Stimulated activated CD4-positive, alpha-beta T cell treated with anti-CD3 and anti-CD28 coated beads, Interleukin-12 subunit alpha, Interleukin-12 subunit beta, amount 100 ng/mL, for 24 hours (primary cell): ENCODE measurements at regions not wholly inside any gene's neighbourhood (a gene's known extent, or its start where the extent isn't known, plus 50 kb on each side); places are given as distances from the start of the nearest gene placed in this dataset.

Experiments used
- DNase-seq, 2 experiments: peaks; one replicate each; pipeline ENCODE4 v3.0.0-alpha.2; 2020; ENCODE audit warnings: low read depth in 2 of 2

- DNase-seq, result no peak
These were observed 62.7 kb downstream of the SIK1 start for GRCh38 chr21:43364261-43364510.

GRCh38 chr21:43363506-43364260, 63.2 kb downstream of the SIK1 start:
- DNase-seq, result no peak

DNA sequence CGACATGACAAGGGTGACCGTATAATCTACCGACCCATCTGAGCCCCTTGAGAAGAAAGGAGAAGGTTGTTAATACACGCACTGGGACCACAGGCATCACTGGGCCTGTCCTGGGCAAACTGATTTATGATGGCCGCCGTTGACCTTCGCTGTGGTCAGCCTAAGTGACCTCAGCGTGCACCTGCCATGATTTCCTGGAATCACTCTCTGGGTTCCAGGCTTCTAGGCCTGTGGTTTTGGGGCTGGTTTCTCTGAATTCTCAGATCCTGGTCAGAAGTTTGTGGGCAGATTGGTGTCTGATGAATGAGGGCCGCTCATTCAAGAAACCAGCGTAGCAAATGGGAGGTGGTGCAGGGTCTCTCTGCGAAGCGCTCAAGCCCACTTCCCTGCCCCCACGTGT, 64.0 kb downstream of the SIK1 start:
- no peak for DNase-seq

GRCh38 chr21:43362321-43362791, 64.6 kb downstream of the SIK1 start:
- DNase-seq, result peak; percentile 42 to 45

GRCh38 chr21:43361493-43362296, 65.2 kb downstream of the SIK1 start:
- peak in 1 of 2 experiments; percentile 15 for DNase-seq

DNA sequence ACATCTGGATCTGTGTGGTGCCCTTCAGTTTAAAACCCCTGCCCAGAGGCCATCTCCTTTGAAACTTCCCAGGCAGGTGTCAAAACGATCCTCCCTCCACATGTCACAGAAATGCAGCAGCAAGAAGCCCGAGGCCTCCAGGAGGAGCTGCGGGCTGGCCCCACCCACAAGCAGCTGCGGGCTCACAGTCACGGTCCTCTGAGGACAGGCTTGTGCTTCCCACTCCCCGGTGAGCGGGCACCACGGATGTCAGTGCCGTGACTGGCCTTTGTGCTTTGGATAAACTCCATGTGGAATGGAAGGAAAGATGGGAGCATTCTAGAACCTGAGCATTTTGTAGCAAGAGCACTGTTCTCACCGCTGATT, 65.8 kb downstream of the SIK1 start:
- DNase-seq, result no peak

- DNase-seq, result no peak
These were observed 66.3 kb downstream of the SIK1 start for GRCh38 chr21:43360441-43361126.

DNA sequence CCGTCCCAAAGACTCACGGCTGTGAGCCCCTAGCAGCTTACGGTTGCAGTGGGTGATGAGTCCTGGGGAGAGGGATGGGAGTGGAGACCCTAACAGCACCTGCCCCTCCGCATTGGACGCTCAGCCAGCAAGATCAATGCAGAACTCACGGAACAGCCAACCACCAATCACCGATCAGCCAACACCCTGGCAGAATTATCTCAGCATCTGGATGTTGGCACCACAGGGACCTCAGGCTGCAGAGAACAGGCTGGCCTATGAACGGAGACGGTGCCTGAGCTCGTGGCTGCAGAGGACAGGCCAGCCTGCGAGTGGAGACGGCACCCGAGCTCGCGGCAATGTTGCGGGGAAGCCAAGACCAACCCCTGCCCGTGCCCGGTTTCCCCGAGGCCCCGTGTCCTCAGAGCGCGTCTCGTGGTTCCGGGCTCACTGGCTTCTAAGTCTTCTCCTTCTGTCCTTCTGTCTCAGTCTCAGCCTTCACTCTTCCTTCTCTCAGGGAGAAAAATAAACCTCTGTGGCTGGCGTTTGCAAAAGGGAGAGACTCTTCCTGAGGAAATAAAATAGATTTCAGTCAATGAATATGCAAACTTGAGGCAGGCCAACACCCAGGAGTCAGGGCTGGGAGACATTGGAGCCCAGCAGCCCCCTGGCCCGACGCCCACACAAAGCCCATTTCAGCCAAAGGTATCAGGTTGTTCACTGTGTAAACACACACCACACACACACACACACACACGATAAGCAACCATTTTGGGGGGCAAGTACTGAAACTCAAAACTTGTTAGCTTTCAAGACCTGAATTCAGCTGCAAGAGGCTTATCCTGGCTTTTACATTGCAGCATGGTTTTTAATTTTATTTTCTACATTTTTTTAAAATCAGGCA, 67.8 kb downstream of the SIK1 start:
- no peak for DNase-seq

GRCh38 chr21:43357715-43358430, 69.1 kb downstream of the SIK1 start:
- no peak for DNase-seq

- DNase-seq, result no peak
These were observed 71.0 kb downstream of the SIK1 start for GRCh38 chr21:43355925-43356289.

- no peak for DNase-seq
These were observed 71.5 kb downstream of the SIK1 start for GRCh38 chr21:43355266-43355924.

DNA sequence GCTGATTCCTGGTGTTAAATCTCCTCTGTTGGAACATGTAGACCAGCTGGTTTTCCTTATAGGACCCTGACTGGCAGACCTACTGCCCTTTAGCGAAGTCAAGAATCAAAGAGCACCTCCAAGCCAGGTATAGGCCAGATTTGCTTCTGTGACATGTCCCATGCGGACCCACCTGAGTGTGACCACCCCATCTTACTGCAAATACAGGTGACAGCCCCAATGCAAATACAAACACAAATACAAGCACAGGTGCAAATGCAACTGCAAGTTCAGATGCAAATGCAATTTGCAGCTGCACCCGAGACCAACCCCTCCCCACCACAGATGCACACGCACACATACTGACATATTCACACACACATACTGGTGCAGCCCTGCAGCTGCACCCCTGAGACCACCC, 72.3 kb downstream of the SIK1 start:
- DNase-seq, result no peak

DNA sequence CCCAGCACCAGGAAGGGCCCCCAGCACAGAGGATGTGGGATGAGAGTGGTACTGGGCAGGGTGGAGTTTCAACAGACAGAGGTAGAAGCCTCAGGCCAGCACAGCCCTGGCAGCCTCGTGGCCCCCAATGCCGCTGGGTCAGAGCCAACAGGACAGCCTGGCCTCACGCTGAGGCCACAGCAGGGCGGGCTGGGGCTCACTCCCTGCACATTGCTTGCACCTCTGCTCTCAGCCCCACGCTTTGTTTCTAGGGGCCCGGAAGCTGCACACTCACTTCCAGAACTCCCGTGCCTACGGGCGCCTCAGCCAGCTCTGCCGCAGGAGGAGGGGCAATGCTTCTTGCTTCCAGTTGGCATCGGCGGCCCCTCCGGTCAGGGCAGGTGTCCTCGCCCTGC, 72.9 kb downstream of the SIK1 start:
- no peak for DNase-seq

- no peak for DNase-seq
These were observed 73.5 kb downstream of the SIK1 start for GRCh38 chr21:43353282-43354025.

DNA sequence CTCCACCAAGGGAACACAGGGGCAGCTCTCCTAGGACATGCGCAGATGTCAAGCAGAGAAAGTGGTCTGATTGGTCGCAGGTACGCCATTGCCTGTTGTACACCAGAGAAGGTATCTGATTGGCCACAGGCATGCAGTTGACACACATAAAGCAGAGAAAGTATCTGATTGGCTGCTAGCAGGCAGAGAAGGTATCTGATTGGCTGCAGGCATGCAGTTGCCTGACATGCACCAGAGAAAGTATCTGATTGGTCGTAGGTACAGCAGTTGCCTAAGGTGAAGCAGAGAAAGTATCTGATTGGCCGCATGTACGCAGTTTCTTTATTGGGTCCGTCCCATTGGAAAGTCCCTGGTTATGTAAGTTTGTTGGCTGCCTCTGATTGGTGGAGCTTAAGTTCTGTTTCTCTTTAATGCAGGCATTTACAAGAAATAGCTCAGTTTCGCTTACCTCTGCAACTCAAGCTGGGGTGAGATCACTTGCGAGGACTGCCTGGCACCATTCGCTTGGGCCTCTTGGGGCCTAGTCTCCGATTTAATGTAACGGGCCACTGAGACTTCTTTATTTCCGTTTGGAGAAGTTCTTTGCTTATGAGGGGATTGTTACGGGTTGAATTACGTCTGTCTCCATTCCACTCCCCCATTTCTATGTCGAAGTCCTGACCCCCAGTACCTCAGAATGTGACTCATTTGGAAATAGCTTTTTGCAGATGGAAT, 74.2 kb downstream of the SIK1 start:
- no peak for DNase-seq

DNA sequence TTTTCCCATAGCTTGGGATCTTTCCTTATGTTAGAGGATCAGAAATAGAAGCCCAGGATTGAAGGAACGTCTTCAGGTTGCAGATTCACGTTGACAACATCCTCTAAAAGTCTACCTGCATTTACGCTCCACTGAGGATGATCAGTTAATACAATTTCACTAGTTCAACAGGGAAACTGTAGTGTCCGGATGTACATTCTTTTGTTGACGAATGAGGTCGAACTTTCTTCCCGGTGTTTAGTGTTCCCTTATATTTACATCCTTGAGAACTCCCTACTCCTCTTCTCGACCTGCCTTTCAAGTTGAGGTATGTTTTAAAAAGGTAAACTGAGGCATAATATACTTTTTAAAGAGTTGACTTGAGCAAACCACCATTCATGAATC, 74.8 kb downstream of the SIK1 start:
- DNase-seq, result no peak

DNA sequence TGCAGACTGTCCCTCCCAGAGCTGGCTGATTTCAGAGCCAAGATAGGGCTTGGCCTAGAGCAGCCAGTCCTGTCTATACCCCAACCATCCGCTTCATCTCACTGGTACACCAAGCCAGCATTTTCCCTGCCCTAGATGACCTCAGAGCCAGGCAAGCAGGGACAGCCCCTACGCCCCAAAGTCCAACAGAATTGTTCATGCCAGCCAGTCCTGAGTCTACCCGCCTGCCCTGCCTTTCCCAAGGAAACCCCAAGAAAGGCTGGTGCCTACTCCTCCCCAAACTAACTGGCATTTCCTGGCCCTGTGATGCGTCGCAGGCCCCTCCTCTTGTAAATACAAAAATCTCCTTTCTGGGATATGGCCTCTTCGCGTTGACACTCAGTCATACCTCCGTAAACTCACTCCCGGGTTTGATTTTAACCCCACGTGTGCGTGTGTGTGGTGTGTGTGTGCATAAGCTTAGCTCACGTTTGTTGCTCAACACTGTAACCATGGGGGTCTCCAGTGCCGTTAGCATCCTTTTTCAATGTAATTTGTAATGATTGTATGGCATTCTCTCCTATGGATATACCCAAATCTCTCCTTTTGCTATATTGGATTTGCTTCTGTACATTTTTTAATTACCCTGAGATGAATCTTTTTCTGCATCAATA, 75.3 kb downstream of the SIK1 start:
- no peak for DNase-seq

- DNase-seq, result no peak
These were observed 77.3 kb downstream of the SIK1 start for GRCh38 chr21:43349644-43350043.

GRCh38 chr21:43348801-43349261, 78.1 kb downstream of the SIK1 start:
- no peak for DNase-seq
